HepG2 (cell line): ENCODE measurements at regions not wholly inside any gene's neighbourhood (a gene's known extent, or its start where the extent isn't known, plus 50 kb on each side); places are given as distances from the start of the nearest gene placed in this dataset.

Experiments used
- ATAC-seq: fragments of 200-7000 bp; cut with Tn5 transposase; 3 replicates; pipeline ENCODE4 v1.9.1; 2020; ENCODE audit warnings: mild to moderate bottlenecking, moderate library complexity
- BruUV-seq: library from RNA; stranded (reverse); fragments of 400-500 nt; replicated peaks from 2 replicates; lab custom pipeline; 2021; lab: Mats Ljungman, UMichigan
- CTCF ChIA-PET: fragments of 300-600 bp; formaldehyde crosslinking; extraction: SDS; loops from one replicate; lab custom pipeline; 2021; ENCODE audit warnings: low total read pairs, inconsistent platforms, low intra/inter-chr PET ratio; lab: Yijun Ruan, JAX
- POLR2A ChIA-PET: fragments of 350-600 bp; sonication (Branson Sonifier 250); formaldehyde crosslinking; loops from one replicate; lab custom pipeline; 2020; ENCODE audit warnings: antibody characterized with exemption, inconsistent platforms; lab: Yijun Ruan, JAX
- DNase-seq: peaks from one replicate; pipeline ENCODE4 v3.0.0-alpha.2; 2015; ENCODE audit warnings: low spot score
- FAIRE-seq: peaks from 3 replicates; lab custom pipeline; 2011; peaks lifted over from hg19 to GRCh38; lab: Jason Lieb, UNC
- H2AFZ ChIP-seq: one replicate; pipeline ENCODE4 v1.6.1; 2011; ENCODE audit warnings: low read length, inconsistent platforms
- H3K27ac ChIP-seq: fragments of 300-600 bp; 3 replicates; pipeline ENCODE4 v1.8.0; 2011; ENCODE audit warnings: mixed run types, mild to moderate bottlenecking, mixed read lengths, low read length, inconsistent platforms; ENCODE audit not compliant: insufficient read depth; ENCODE audit errors: extremely low read length
- H3K27me3 ChIP-seq, 2 experiments: fragments of 200-600 bp in 1 of 2; 2 replicates in 1 of 2; 3 replicates in 1 of 2; pipeline versions ENCODE4 v1.6.0 to v1.8.0; 2011; ENCODE audit warnings: low read length in 2 of 2, mild to moderate bottlenecking in 2 of 2, moderate library complexity in 2 of 2, inconsistent platforms in 1 of 2; ENCODE audit not compliant: insufficient read depth in 2 of 2, control insufficient read depth in 1 of 2
- H3K36me3 ChIP-seq, 2 experiments: fragments of 200-600 bp in 1 of 2; replicated peaks in 1 of 2; 2 replicates in 1 of 2; 3 replicates in 1 of 2; pipeline versions ENCODE4 v1.5.1 to v1.8.0; 2011; ENCODE audit warnings: low read length in 2 of 2, inconsistent platforms in 1 of 2; ENCODE audit not compliant: insufficient read depth in 2 of 2, control insufficient read depth in 1 of 2
- H3K4me1 ChIP-seq: 2 replicates; pipeline ENCODE4 v1.5.1; 2012; ENCODE audit warnings: low read length, inconsistent platforms; ENCODE audit not compliant: insufficient read depth
- H3K4me2 ChIP-seq: 2 replicates; pipeline ENCODE4 v1.6.0; 2011; ENCODE audit warnings: low read depth, low read length, inconsistent platforms
- H3K4me3 ChIP-seq, 3 experiments: fragments of 200-600 bp in 1 of 3; sonication (generic), shearing (Covaris generic) in 1 of 3; replicated peaks in 1 of 3; 2 replicates each; pipeline ENCODE4 v1.5.1; 2011 to 2016; ENCODE audit warnings: low read length in 3 of 3, inconsistent platforms in 2 of 3, low read depth in 2 of 3, mild to moderate bottlenecking in 2 of 3, control low read depth in 1 of 3, mixed read lengths in 1 of 3; ENCODE audit not compliant: insufficient read depth in 1 of 3
- H3K79me2 ChIP-seq: one replicate; pipeline ENCODE4 v1.6.1; 2011; ENCODE audit warnings: low read length, inconsistent platforms; ENCODE audit not compliant: insufficient read depth
- H3K9ac ChIP-seq: 2 replicates; pipeline ENCODE4 v1.6.0; 2011; ENCODE audit warnings: mild to moderate bottlenecking, low read depth, low read length, inconsistent platforms; ENCODE audit not compliant: insufficient read depth
- H3K9me3 ChIP-seq: 2 replicates; pipeline ENCODE4 v1.5.1; 2012; ENCODE audit warnings: mild to moderate bottlenecking, low read length
- H4K20me1 ChIP-seq: 2 replicates; pipeline ENCODE4 v1.6.0; 2011; ENCODE audit warnings: inconsistent platforms, mild to moderate bottlenecking, low read length, moderate library complexity; ENCODE audit not compliant: insufficient read depth
- PAX8 ChIP-seq: sonication (generic); formaldehyde crosslinking; IDR thresholded peaks from 2 replicates; pipeline ENCODE4 v1.8.0; 2022; ENCODE audit warnings: mild to moderate bottlenecking, missing genetic modification reagents, borderline replicate concordance
- RBM39 ChIP-seq: fragments of 200-400 bp; formaldehyde crosslinking; IDR thresholded peaks from one replicate; pipeline ENCODE4 v1.6.1; 2018; ENCODE audit warnings: antibody characterized with exemption, mild to moderate bottlenecking, low read depth, low read length; ENCODE audit not compliant: poor library complexity, severe bottlenecking
- ZNF160 ChIP-seq: sonication (generic); formaldehyde crosslinking; IDR thresholded peaks from 2 replicates; pipeline ENCODE4 v1.8.0; 2022; ENCODE audit warnings: mild to moderate bottlenecking, inconsistent platforms, missing genetic modification reagents
- ZNF317 ChIP-seq: sonication (generic); formaldehyde crosslinking; IDR thresholded peaks from 2 replicates; pipeline ENCODE4 v1.5.0; 2020; ENCODE audit warnings: mild to moderate bottlenecking, missing genetic modification reagents
- WGBS: methylation state at CpG from one replicate; pipeline ENCODE4 v1.1.6; 2017; ENCODE audit warnings: low lambda C conversion rate; 5-methylcytosine and 5-hydroxymethylcytosine counted together
- in situ Hi-C: cut with HindIII; loops from 2 replicates; pipeline ENCODE4 v1.10.0; 2017; ENCODE audit warnings: low pct_unique_long_range_greater_than_20kb; ENCODE audit not compliant: extremely low pct_ligation_motif_present
- intact Hi-C: fragments of 100-400 bp; cut with micrococcal nuclease; formaldehyde crosslinking; loops from one replicate; pipeline ENCODE4 v1.10.0; 2022; ENCODE audit not compliant: unreplicated experiment
- TF ChIP-seq, protein P1 (sequence below): sonication (generic); formaldehyde crosslinking; IDR thresholded peaks from 2 replicates; pipeline ENCODE4 v1.5.0; 2020; ENCODE audit warnings: mild to moderate bottlenecking, missing genetic modification reagents, moderate library complexity

DNA sequence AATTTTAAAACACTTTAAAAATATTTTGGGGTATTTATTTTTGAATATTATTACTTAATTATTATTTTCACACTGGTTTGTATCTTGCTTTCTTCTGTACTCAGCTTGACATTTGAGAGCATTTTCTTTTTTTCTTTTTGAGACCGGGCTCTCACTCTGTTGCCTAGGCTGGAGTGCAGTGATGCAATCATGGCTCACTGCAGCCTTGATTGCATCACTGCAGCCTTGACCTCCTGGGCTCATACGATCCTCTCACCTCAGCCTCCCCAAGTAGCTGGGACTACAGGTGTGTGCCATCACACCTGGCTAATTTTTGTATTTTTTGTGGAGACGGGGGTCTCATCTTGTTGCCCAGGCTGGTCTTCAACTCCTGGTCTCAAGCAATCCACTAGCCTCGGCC is 79.9 kb upstream of the DLX2 start (continued):
- TF ChIP-seq, protein P1, sequence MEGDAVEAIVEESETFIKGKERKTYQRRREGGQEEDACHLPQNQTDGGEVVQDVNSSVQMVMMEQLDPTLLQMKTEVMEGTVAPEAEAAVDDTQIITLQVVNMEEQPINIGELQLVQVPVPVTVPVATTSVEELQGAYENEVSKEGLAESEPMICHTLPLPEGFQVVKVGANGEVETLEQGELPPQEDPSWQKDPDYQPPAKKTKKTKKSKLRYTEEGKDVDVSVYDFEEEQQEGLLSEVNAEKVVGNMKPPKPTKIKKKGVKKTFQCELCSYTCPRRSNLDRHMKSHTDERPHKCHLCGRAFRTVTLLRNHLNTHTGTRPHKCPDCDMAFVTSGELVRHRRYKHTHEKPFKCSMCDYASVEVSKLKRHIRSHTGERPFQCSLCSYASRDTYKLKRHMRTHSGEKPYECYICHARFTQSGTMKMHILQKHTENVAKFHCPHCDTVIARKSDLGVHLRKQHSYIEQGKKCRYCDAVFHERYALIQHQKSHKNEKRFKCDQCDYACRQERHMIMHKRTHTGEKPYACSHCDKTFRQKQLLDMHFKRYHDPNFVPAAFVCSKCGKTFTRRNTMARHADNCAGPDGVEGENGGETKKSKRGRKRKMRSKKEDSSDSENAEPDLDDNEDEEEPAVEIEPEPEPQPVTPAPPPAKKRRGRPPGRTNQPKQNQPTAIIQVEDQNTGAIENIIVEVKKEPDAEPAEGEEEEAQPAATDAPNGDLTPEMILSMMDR = no peak
- TF ChIP-seq, all 625 proteins: peak for 11

DNA sequence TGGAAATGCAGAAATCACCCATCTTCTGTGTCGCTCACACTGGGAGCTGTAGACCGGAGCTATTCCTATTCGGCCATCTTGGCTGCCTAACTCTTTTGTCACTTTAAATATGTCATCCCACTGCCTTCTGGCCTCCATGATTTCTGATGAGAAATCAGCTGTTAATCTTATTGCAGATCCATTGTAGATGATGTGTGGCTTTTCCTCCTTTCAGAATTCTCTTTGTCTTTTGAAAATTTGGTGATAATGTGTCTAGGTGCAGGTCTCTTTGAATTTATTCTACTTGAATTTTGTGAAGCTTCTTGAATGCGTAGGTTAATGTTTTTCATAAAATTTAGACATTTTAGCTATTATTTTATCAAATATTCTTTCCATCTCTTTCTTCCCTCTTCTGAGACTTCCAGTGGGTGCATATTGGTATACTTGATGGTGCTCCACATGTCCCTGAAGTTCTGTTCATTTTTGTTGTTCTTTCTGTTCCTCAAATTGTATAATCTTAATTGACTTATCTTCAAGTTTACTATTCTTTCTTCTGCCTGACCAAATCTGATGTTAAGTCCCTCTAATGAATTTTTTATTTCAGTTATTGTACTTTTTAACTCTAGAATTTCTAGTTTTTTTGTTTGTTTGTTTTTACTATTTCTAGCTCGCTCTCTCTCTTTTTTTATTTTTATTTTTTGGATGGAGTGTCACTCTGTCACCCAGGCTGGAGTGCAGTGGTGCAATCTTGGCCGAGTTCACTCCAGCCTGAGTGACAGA is 90.8 kb upstream of the DLX2 start:
- POLR2A ChIA-PET = no interaction called here
- H3K4me2 ChIP-seq = no peak overlapping the region
- no peak overlapping the region for H2AFZ ChIP-seq
- no peaks in the 10 kb centered on the region for H3K36me3 ChIP-seq
- no peak for DNase-seq
- intact Hi-C loops (no loop called here), in situ Hi-C loops (no loop called here)
- WGBS = 47% methylated on average over 6 of the region's 6 CpGs
- no peak for FAIRE-seq
- TF ChIP-seq ZNF317 (CRISPR knock-in tag) (peak; percentile 98), PAX8 (CRISPR knock-in tag) (no peak), RBM39 (no peak), ZNF160 (CRISPR knock-in tag) (peak; percentile 97; the same call in 1 of the 2 replicates)
- H4K20me1 ChIP-seq = no peaks in the 10 kb centered on the region
- no peak overlapping the region for H3K4me3 ChIP-seq
- no peaks in the 10 kb centered on the region for H3K79me2 ChIP-seq
- no TSS peak for BruUV-seq
- H3K27me3 ChIP-seq = 0 out of 5 replicates have a peak, but pooled peaks cover 0 to 4% of the 10 kb centered on the region in 2 experiments
- CTCF ChIA-PET = no interaction called here
- no peak overlapping the region for H3K9ac ChIP-seq
- ATAC-seq = no peak
- no peak overlapping the region for H3K27ac ChIP-seq
- peaks cover 19% of the 10 kb centered on the region for H3K9me3 ChIP-seq
- H3K4me1 ChIP-seq = no peaks in the 10 kb centered on the region
